ENCODE measurements at regions not wholly inside any gene's neighbourhood (a gene's known extent, or its start where the extent isn't known, plus 50 kb on each side); places are given as distances from the start of the nearest gene placed in this dataset.

DNA sequence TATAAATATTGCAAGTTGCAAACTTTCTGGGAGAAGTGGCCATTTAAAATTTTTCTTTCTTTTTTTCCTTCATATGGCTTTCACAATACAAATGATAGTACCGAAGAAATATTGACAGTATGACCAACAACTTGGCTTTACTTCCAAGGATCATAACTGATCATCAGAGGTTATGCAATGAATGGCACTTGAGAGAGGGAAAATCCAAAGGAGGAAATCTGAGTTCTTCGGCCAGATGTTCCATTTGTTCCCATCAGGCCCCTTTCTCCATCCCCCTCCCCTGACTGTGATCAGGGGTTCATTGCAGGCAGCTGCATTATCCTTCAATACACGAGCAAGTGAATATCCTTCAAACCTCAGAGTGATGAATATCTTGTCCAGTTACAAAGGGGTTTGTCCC lies 130.0 kb upstream of the UST start:
- no peak overlapping the region for H3K4me3 ChIP-seq (ENCODE audit: low read depth, low read length)
- DNase-seq (ENCODE audit: low read depth), result no peak
- TF ChIP-seq MYC (IDR thresholded peaks at IDR 0.05; ENCODE audit: low read depth, low read length), result no peak
- TF ChIP-seq POLR2A (IDR thresholded peaks at IDR 0.05; ENCODE audit: extremely low read depth, insufficient read length), result no peak
- TF ChIP-seq, protein P1, sequence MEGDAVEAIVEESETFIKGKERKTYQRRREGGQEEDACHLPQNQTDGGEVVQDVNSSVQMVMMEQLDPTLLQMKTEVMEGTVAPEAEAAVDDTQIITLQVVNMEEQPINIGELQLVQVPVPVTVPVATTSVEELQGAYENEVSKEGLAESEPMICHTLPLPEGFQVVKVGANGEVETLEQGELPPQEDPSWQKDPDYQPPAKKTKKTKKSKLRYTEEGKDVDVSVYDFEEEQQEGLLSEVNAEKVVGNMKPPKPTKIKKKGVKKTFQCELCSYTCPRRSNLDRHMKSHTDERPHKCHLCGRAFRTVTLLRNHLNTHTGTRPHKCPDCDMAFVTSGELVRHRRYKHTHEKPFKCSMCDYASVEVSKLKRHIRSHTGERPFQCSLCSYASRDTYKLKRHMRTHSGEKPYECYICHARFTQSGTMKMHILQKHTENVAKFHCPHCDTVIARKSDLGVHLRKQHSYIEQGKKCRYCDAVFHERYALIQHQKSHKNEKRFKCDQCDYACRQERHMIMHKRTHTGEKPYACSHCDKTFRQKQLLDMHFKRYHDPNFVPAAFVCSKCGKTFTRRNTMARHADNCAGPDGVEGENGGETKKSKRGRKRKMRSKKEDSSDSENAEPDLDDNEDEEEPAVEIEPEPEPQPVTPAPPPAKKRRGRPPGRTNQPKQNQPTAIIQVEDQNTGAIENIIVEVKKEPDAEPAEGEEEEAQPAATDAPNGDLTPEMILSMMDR (IDR thresholded peaks at IDR 0.05; ENCODE audit: low read depth, low read length), result no peak
- TF ChIP-seq, protein P2, sequence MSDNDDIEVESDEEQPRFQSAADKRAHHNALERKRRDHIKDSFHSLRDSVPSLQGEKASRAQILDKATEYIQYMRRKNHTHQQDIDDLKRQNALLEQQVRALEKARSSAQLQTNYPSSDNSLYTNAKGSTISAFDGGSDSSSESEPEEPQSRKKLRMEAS (IDR thresholded peaks at IDR 0.05; ENCODE audit: low read depth, low read length), result no peak

DNA sequence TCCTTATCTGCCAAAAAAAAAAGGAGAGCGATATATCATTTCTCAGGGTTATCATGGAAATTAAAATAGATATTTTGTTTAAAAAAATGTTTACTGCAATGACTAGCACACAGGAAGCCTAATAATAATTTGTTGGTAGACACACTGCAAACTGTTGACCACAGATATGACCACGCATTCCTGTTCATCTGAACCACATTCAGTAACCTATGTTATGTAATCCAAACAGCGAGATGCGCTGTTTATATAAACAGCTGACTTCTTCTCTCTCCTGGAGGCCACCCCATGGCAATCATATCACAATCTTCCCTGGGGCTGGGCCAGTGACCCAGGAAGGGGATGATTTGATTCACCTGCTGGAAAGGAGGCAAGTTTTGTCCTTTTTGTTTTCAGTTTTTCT lies 129.3 kb upstream of the UST start:
- H3K4me3 ChIP-seq (ENCODE audit: low read depth, low read length), result no peak overlapping the region
- DNase-seq (ENCODE audit: low read depth), result peak; percentile 14
- no peak for TF ChIP-seq MYC (IDR thresholded peaks at IDR 0.05; ENCODE audit: low read depth, low read length)
- TF ChIP-seq, protein P1 (IDR thresholded peaks at IDR 0.05; ENCODE audit: low read depth, low read length), result no peak
- TF ChIP-seq POLR2A (IDR thresholded peaks at IDR 0.05; ENCODE audit: extremely low read depth, insufficient read length), result no peak
- TF ChIP-seq, protein P2 (IDR thresholded peaks at IDR 0.05; ENCODE audit: low read depth, low read length), result no peak

DNA sequence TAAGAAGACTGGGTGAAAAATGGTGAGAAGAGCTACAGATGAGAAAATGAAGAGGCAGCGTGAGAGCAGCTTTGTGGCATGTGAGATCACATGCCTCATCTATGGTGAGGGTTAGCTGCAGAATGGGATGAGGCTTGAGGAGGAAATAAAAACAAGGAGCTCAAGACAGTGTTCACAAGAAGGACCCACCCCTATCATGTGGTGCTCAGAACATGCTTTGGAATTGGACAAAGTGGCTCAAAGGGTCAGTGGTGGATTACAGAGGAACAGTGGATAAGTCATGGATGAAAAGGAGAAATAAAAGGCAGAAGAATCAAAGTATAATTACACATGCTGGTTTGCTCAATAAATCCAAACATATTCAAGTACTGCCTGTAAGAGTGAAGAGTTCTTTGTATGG lies 126.9 kb upstream of the UST start:
- TF ChIP-seq MYC (IDR thresholded peaks at IDR 0.05; ENCODE audit: low read depth, low read length) (no peak), POLR2A (IDR thresholded peaks at IDR 0.05; ENCODE audit: extremely low read depth, insufficient read length) (no peak)
- TF ChIP-seq, protein P1 (IDR thresholded peaks at IDR 0.05; ENCODE audit: low read depth, low read length), result no peak
- TF ChIP-seq, protein P2 (IDR thresholded peaks at IDR 0.05; ENCODE audit: low read depth, low read length), result no peak
- no peak overlapping the region for H3K4me3 ChIP-seq (ENCODE audit: low read depth, low read length)
- DNase-seq (ENCODE audit: low read depth), result no peak

DNA sequence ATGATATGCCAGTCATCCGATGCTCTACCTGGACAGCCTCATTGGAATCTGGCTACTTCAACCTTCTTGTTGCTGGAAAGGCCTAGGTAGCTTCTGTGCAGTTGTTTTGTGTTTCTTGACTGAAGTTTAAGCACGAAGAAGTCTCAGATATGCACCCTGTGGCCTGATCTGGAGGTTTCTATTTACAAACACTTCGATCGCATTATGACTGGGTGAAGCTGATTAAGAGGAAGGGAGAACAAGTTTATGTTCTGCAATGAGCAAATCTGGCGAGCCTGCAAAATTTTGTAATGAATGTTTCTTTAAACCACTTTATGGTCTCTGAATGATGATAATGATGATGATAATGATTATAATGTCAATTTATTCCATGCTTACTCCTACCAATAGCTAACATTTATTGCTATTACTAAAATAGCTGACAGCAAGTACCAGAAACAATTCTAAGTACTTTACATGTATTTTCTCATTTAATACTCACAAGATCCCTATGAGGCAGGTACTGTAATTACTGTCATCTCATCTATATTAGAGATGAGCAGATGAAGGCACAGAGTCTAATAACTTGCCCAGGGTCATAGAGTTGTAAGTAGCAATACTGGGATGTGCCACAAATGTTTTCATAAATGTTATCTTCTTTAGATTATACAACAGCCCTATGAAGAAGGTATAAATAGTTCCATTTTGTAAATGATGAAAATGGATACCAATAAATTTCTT lies 126.1 kb upstream of the UST start:
- TF ChIP-seq MYC (IDR thresholded peaks at IDR 0.05; ENCODE audit: low read depth, low read length) (no peak), POLR2A (IDR thresholded peaks at IDR 0.05; ENCODE audit: extremely low read depth, insufficient read length) (no peak)
- TF ChIP-seq, protein P1 (IDR thresholded peaks at IDR 0.05; ENCODE audit: low read depth, low read length), result no peak
- TF ChIP-seq, protein P2 (IDR thresholded peaks at IDR 0.05; ENCODE audit: low read depth, low read length), result no peak
- DNase-seq (ENCODE audit: low read depth), result no peak
- H3K4me3 ChIP-seq (ENCODE audit: low read depth, low read length), result no peak overlapping the region

DNA sequence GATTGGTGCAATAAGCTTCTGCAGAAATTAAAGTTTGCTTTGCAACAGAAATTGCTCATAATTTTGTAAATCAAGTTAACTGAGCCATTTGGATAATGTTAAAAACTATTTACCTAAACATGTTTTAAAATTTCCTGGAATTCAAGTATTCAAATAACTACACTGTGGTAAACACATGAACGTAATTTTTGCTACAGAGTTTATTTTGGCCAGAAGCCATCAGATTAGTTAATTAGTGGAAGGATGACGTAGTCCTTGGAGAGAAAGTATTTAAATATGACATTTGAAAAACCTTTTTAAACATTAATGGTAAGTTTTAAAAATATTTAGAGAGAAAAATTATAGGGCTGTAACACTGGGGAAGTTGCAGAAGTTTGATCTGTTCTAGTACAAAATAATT lies 121.2 kb upstream of the UST start:
- no peak for DNase-seq (ENCODE audit: low read depth)
- H3K4me3 ChIP-seq (ENCODE audit: low read depth, low read length), result no peak overlapping the region
- TF ChIP-seq, protein P2 (IDR thresholded peaks at IDR 0.05; ENCODE audit: low read depth, low read length), result no peak
- TF ChIP-seq, protein P1 (IDR thresholded peaks at IDR 0.05; ENCODE audit: low read depth, low read length), result no peak
- TF ChIP-seq MYC (IDR thresholded peaks at IDR 0.05; ENCODE audit: low read depth, low read length) (no peak), POLR2A (IDR thresholded peaks at IDR 0.05; ENCODE audit: extremely low read depth, insufficient read length) (no peak)
